ENCODE measurements at regions not wholly inside any gene's neighbourhood (a gene's known extent, or its start where the extent isn't known, plus 50 kb on each side); places are given as distances from the start of the nearest gene placed in this dataset.

DNA sequence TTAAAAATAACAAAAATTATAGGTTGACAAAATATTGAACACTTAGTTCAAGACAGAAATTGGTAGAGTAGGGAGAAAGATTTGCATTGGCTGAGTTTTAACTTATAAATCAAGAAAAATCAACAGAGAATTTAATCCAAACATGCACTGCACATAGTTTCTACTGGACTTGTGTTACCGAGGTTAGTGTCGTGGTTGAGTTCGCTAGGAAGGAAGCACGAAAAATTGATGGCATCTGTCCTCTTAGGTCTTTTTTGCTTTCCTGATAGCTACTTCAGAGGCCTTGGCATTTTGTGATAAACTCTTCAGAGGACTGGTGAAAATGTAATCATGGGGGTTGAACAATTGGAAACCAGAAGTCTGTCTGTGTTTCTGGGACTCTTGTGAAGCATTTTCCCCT, 392.9 kb downstream of the NUAK1 start:
- DNase-seq (ENCODE audit: low spot score): no peak

DNA sequence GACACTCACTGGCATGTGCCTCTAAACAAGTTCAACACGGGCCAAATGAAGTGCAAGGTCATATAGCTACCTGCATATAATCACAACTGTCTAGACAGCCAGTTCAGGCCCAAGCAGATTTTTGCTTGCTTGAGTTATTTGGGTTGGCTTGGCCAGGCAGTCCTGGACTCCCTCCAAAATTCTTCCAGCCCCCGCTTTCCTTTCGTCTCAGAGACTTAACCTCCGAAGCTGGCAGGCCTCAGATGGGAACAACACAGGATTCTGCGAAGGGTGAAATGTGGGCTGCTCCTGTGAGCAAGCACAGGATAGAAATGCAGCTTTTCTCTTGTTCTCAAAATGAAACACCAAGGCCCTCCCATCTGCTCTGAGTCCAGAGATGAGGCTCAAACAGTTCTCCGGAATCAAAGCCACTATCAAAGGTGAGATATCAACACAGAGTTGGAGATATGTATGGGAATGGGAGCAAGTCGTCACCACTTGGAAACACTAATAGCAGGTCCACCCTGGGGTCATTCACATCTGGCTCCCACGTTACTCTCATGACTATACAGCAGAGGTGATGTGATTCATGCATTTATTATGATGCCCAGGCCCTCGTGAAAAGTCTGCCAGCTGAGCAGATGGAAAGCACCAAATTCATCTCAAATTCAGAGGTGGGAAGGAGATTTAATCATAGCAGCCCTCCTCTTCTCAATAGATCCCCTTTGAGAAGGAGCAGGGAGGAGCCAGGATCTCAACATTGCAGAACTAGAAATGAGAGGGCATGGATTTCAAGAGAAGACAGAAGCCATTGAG, 389.8 kb downstream of the NUAK1 start:
- peak; percentile 11 for DNase-seq (ENCODE audit: low spot score)

DNA sequence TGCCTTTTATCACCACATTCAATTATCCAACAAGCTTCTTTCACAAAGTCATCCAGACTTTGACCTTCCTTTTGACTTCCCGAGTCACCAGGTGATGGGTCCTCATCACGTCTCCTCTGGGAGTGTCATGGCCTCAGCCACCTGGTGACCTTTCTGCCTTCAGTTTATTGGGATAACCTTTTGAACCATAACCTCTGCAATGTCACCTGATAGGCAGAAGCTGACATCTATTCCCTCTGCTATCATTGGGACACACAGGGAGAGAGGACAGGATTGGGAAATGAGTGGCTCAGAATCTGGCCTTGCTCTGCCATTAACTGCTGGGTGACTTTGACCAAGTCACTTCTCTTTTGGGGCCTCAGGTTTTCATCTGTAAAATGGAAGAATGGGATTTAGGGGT, 388.7 kb downstream of the NUAK1 start:
- no peak for DNase-seq (ENCODE audit: low spot score)

DNA sequence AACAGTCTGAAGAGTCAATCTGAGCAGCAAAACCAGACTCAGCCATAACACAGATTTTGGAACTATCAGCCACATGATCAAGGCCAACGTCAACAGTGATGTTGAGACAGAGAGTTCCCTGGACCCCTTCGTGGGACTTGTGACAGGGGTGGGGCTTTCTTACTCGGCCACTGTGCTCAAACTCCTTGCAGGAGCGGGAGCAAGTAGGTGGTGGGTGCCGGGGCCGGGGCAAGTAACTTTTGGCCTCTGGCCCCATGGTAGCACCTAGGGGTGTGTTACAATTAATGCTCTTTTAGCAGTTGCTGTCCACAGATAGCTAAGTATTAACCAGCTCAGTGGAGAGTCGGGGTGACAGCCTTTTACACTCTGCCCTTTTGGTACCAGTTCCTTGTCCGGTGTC, 384.4 kb downstream of the NUAK1 start:
- DNase-seq (ENCODE audit: low spot score): no peak

DNA sequence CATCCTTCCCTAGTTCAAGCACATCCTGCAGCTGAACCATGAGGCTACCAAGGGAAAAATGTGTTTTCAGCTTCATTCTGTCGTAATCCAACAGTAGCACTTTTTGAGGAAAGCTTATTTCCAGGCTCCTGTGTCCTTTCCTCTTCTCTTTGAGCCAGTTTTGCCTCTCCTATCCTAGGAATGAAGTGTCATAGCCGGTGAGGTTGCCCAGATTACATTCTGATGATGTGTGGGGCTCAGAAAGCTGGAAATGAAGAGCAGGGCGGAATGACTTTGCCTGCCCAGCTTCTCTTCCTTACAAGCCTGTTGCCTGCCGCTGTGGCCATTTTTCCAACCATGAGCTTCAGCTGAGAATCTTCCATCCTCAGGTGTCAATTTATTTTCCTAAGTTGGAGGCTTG, 381.8 kb downstream of the NUAK1 start:
- DNase-seq (ENCODE audit: low spot score): no peak

DNA sequence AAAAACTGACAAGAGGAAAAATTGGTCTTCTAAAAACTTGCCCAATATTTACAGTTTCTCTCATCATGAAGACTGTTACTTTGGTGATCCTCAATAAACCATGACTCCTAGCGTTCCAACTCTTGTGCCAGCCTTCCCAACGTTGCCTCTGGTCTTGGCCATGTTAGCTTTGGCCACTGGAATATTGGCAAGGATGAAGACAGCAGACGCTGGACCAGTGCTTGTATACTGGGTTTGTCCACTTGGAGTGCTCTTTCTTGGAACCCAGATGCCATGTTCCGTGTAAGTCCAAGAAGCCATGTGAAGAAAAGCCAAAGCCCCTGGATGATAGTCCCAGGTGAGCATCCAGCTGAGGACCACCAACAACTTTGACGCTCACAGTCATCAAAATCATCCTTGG, 379.6 kb downstream of the NUAK1 start:
- no peak for DNase-seq (ENCODE audit: low spot score)

DNA sequence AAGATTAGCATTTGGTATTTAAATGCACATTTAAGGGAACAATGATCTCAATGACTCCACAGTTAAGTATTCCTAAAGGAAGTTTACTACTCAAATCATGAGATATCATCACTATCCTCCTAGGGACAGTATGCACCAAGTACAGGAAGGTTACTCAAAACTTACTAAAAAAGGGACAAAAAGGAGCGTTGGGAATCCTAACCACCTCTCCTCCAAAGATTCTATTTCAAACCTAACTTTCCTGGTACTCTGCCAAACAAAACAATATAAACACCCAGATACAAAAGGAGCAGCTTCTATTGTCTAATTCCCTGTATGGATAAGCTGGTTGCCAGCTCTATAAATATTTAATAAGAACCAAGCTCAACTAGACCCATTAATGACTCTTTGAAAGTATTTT, 377.7 kb downstream of the NUAK1 start:
- DNase-seq (ENCODE audit: low spot score): no peak

DNA sequence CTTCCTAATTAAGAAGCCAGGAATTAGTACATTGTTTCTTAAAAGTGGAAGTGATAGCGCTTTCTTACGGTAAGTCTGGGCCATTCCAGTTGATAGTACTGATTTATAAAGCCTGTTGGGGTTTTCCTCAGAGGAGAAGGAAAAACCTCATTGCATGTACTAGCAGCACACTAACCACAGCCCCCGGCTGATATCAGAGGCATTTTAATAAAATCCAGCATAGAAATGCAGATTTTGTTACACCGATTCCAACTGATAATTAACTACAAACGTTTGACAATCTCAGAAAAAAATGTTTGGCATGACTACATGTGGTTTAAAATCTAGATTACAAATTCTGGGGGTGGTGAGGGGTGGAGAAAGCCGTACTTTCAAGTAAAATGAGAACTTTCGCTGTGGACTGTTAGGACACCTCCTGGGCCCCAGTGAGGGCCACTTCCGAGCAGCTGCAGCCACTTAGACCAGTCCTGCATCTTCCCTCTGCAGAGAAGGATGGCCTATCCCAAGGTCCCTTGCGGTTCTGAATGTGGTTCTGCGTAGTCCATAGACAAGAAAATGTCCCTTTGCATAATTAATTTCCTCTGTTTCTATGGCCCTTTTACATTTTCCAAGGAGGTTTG, 374.4 kb downstream of the NUAK1 start:
- no peak for DNase-seq (ENCODE audit: low spot score)

DNA sequence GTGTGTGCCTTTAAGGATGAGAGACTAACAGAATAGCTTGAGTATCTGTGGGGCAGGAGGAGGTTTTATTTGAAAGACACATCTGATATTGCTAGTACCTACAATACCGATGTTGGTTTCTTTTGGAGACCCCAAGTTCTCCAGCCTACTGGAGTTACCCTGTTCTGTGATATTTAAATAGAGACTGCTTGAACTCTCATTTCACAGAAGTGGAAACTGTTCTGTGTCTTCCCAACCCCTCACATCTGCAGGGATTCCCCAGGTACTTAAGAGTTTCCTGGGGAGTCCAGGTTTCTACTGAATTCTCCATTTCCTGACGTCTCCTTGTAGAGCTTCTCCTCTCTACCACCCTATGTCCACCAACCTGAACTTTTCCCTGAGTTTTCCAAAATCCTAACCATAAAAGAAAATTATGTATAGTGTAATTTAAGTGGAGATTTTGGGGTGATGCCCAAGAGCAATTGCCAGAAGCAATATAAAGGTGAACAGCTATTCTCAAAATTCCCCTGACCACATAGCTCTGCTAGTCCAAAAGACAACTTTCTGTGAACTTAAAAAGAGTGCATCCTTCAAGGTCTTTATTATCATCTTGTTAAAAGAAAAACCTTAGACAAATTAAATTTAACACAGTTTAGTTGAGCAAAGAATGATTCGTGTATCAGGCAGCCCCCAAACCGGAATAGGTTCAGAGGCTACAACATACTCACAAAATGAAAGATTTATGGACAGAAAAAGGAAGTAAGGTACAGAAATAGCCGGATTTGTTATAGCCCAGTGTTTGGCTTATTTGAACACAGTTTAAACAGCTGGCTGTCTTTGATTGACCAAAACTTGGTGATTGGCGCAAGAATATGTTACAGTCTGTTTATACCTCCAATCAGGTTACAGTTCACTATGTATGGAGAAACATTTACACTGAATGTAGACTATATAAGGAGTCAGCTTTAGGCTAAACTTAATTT, 373.4 kb downstream of the NUAK1 start:
- DNase-seq (ENCODE audit: low spot score): no peak

DNA sequence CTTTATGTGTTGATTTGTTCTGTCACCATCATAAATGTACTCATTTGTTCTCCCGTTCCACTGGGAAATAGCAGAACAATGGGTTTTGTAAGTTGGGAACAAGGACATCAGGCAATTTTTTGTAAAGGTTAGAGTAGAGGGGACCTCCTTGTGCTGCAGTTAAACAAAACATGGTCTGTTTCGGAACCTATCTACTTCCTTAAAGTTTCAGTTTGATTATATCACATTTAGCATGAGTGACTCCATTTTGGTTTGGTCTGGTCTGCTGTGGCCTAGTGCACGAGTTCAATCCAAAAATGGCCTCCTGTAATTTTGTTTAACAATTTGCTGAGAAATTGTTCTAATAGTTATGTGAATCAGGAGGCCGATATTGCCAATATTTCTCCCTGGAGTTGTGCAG, 372.7 kb downstream of the NUAK1 start:
- DNase-seq (ENCODE audit: low spot score): no peak

DNA sequence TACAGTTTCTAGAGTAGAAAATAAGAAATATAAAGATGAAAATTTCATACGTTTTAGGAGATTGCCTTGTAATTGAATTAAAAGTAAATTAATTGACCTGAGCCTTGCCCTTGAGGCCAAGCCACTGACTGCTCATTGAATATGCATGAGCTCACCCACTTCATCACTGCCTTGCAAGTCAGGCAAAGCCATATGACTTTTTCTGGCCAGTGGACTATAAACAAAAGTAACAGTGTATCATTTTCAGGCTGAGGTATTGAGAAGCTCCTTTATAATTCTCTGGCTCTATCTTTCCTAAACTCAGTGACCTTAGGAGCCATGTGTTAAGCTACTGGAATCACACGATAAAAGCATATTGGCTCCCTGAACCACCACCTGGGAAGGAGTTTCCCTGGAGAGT, 369.3 kb downstream of the NUAK1 start:
- no peak for DNase-seq (ENCODE audit: low spot score)

DNA sequence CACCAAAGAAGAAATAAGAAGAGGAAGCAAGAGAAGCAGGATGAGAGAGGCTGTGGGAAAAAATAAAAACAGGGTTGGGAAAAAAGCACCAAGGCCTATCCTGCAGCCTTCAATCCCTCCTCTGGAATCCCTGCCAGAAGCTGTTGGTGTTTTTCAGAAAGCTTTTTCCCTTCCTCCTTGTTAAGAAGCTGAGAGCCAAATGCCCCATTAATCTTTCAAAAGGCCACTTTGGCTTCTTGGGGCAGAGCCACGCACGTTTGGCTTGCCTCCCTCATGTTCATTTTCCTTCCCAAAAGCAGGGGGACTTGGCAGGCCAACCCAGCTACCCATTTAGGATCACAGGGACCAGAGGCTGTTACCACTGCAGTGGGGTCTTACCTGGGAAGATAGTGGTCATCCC, 365.3 kb downstream of the NUAK1 start:
- no peak for DNase-seq (ENCODE audit: low spot score)

DNA sequence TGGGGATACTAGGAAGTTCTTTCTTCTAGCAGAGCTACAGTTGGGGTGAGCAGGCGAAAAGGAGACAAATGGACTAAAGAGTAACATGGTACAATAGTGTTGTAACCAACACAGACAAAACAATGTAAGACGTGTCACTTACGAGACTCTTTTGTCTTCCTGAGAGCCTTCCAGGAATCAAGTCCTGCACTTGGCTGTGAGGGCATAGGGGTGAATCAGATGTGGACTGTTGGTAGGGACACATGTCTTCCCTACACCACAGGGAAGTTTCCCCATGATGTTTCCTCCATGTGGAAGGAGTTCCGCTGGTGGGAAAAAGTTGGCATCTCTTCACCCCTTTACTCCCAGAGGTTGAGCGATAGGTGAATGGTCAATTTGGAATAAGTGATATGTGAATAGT, 364.7 kb downstream of the NUAK1 start:
- no peak for DNase-seq (ENCODE audit: low spot score)

DNA sequence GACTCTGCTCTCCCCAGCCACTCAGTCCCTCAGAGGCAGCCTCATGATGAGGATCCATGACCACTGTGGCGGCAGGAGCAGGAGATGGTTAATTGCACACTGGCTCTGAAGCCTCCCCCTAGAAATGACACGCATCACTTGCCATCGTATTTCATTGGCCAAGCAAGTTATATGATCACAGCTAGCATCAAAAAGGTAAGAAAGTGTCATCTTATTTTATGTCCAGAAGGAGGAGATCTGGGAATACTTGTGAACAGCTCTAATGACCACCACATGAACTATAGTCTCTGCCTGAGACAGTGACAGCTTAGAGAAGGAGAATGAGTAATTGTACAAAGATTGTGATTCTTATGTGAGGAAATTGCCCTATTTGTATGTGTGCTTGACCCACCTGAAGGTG, 363.4 kb downstream of the NUAK1 start:
- DNase-seq (ENCODE audit: low spot score): peak; percentile 41

DNA sequence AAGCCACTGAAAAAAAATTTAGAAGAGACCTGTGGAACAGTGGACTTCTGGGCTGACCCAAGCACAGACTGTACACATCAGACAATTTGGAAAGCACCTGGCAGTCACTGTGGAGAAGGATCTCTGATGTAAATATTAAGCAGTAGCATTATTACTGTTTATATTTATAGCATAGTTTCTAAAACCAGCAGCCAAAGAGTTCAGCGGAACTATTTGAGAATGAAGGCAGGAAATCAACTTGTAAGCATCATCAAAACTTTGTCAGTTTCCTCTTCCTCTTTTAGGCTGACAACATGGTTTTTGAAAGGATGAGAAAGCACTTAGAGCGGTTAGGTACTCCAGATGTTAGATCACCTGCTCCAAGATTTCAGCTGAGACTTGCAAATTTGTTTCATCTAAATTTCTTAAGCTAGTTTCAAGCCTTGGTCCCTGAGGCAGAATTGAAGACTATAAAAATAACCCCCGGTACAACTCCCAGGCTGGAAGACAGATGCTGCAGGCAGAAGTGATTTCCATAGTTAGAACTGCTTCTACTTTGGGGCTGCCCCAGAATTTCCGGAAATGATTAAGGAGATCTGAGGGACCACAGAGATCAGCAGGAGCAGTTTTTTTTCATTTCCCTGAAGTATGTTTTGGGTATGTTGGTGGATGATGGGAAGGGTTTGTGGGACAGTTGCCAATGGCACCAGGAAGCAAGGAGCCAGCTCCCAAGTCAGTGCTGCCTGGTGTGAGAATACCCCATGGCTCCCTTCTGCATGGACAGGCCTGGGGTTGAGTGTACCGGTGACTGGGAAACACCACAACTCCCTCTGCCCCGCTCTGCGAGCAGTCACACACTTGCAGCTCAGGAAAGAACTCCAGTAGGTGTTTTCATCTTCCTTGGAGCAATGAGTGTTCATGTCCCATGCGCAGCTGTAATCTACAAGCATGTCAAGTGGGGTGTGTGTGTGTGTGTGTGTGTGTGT, 354.5 kb downstream of the NUAK1 start:
- DNase-seq (ENCODE audit: low spot score): no peak

DNA sequence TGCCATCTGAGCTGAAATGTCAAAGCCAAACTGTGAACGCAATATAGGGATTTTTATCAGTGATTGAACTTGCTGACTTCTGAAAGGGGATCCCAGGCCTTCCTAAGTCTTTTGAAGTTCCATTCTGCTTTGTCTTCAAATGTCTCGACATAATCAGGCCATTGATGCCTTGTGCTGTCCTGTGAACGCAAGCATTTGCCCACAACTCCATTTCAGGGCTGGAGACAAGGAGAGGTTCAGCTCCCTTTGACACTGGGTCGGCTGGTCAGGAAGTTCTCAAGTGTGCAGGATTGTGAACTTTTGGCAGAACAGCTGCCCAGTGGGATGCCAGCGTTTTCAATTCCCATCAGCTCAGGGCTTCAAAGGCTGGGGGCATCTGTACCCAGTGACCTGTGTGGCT, 345.3 kb downstream of the NUAK1 start:
- no peak for DNase-seq (ENCODE audit: low spot score)

DNA sequence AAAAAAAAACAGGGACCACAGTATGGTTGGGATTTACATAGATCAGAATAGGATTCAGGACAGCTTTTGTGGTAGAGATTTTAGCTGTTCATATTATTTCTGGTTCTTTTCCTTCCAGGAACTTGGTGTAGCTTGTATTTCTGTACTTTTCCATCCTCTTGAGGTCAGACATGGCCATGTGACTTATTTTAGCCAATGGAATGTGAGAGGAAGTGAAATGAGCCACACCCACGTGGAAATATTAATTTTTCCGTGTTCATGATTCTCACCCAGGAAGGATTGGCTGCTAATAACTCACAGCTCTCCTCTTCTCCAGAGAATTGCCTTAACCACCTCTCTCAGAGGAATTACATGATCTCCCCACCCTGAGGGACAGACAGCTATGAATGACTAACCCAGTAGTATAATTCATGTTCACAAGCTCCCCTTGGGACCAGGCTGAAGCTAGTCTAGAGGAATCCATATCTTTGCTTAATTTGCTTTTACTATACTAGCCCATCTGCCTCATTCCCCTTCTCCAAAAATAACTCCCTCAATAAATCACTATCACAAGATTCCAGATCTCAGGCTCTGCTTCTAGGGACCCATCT, 340.4 kb downstream of the NUAK1 start:
- DNase-seq (ENCODE audit: low spot score): no peak

DNA sequence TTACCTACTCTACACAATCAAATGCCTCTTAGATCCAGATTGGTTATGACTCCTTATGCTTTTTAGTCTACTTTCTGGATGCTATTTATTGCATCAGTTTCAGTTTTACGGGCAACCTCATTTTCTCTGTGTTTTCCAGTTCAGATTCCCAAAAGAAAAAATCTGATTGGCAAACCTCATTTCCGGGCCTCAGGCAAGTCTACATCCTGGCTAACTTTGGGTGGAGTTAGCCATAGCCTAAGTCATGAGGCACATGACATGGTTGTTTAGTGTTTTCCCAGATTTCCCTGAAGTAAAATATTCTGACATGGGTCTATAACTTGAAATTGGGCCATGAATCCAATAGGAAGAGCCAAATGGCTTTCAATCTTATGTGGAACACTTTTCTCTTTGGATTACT, 339.7 kb downstream of the NUAK1 start:
- DNase-seq (ENCODE audit: low spot score): no peak

DNA sequence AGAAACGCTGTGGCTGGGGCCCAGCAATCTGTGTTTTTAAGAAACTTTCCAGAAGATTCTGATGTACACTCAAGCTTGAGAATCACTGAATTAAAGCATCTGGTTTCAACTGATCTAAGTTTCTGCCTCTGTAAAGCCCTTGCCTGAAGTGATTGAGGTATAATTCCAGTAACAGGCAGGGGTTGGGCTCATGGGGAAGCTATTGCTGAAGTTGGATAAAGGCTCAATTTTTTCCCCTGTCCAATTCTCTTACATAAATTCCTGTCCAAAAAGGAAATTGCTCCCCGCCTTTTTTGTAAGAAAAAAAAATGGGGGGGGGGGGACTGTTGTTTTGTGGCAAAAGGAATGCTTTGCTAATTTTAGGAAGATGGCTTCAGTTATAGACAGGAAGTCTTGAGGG, 337.4 kb downstream of the NUAK1 start:
- no peak for DNase-seq (ENCODE audit: low spot score)

DNA sequence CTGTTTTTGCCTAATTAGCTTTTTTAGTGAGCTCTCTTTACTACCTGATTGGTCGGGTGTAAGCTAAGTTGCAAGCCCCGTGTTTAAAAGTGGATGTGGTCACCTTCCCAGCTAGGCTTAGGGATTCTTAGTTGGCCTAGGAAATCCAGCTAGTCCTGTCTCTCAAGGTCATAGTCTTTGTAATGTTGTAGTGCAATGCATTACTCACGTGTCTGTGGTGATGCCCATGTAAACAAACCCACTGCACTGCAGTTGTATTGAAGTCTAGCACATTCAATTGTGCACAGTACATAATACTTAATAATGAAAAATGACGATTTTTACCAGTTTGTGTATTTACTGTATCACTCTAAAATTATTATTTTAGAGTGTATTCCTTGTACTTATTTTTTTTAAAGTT, 335.5 kb downstream of the NUAK1 start:
- no peak for DNase-seq (ENCODE audit: low spot score)

DNA sequence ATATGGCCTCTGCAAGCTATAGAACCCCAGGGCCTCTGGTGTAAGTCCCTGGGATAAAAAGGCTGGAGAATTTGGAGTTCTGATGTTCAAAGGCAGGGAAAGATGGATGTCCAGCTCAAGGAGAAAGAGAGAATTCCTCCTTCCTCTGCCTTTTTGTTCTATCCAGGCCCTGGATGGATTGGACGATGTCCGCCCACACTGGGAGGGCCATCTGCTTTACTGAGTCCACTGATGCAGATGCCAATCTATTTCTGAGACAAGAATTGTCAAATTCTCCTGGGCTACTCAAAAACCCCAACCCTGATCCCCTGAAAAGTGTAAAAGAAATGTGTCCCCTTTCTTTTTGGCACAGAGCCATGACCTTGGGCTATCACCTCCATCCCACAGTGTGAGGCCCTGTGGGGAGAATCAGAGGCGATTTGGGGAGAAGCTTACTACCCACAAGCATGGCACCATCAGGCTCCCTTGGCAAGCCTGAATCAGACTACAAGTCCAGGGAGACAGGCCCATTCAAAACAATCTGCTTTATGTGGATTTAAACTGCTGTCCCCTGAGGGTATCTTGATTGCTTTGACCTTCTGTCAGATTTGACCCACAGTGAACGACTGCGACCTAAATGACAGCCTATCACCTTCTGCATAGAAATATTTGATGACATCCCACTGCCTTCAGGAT, 334.0 kb downstream of the NUAK1 start:
- DNase-seq (ENCODE audit: low spot score): no peak
